ENCODE measurements at regions not wholly inside any gene's neighbourhood (a gene's known extent, or its start where the extent isn't known, plus 50 kb on each side); places are given as distances from the start of the nearest gene placed in this dataset.

- no peaks in the 10 kb centered on the region for H3K79me2 ChIP-seq (ENCODE audit: insufficient read depth, low read depth)
- H3K36me3 ChIP-seq (ENCODE audit: insufficient read depth): no peaks in the 10 kb centered on the region
- peaks cover 6% of the 10 kb centered on the region for H3K4me1 ChIP-seq (ENCODE audit: low read depth, poor library complexity, severe bottlenecking)
- no peak overlapping the region for H3K4me2 ChIP-seq
- H3K27ac ChIP-seq: no peak overlapping the region
- no peaks in the 10 kb centered on the region for H4K20me1 ChIP-seq (ENCODE audit: insufficient read depth)
- TF ChIP-seq, protein P1, sequence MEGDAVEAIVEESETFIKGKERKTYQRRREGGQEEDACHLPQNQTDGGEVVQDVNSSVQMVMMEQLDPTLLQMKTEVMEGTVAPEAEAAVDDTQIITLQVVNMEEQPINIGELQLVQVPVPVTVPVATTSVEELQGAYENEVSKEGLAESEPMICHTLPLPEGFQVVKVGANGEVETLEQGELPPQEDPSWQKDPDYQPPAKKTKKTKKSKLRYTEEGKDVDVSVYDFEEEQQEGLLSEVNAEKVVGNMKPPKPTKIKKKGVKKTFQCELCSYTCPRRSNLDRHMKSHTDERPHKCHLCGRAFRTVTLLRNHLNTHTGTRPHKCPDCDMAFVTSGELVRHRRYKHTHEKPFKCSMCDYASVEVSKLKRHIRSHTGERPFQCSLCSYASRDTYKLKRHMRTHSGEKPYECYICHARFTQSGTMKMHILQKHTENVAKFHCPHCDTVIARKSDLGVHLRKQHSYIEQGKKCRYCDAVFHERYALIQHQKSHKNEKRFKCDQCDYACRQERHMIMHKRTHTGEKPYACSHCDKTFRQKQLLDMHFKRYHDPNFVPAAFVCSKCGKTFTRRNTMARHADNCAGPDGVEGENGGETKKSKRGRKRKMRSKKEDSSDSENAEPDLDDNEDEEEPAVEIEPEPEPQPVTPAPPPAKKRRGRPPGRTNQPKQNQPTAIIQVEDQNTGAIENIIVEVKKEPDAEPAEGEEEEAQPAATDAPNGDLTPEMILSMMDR (conservative IDR thresholded peaks at IDR 0.05; ENCODE audit: low read depth, low read length): no peak
- no peak overlapping the region for H3K4me3 ChIP-seq (IDR thresholded peaks at IDR 0.05; ENCODE audit: insufficient read depth, low read depth, low read length)
- H3K9ac ChIP-seq: no peak overlapping the region
- peak overlapping the region; percentile 52; the same call in 1 of the 2 replicates for H2AFZ ChIP-seq (ENCODE audit: low read depth)
- no peaks in the 10 kb centered on the region for H3K27me3 ChIP-seq (ENCODE audit: insufficient read depth, low read depth)
Measured at GRCh38 chr1:221874285-221875003, 132.6 kb upstream of the DUSP10 start.

GRCh38 chr1:221873673-221874072 lies 131.8 kb upstream of the DUSP10 start:
- Histone ChIP-seq H3K9ac (no peak overlapping the region), H2AFZ (ENCODE audit: low read depth) (no peak overlapping the region)

DNA sequence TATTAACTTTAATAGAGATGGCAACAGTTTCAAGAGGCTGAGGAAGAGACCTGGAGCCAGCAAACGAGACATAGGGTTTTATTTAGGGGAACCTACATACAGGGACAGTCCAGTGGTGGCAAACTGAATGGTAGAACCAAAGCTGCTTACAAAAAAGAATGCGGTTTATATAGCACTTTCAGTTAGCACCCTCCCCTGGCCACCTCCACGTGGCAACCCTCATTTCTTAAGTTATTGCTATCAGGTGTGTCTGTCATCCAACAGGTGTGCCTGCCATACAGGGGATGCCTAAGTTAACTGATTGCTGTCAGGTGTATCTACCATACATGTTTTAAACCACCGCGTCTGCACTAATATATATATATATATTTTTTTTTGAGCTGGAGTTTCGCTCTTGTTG lies 129.2 kb upstream of the DUSP10 start:
- TF ChIP-seq, protein P1 (conservative IDR thresholded peaks at IDR 0.05; ENCODE audit: low read depth, low read length): no peak
- peaks cover 6% of the 10 kb centered on the region for H3K4me1 ChIP-seq (ENCODE audit: low read depth, poor library complexity, severe bottlenecking)
- no peaks in the 10 kb centered on the region for H3K79me2 ChIP-seq (ENCODE audit: insufficient read depth, low read depth)
- H3K9ac ChIP-seq: no peak overlapping the region
- no peaks in the 10 kb centered on the region for H4K20me1 ChIP-seq (ENCODE audit: insufficient read depth)
- H3K4me3 ChIP-seq (IDR thresholded peaks at IDR 0.05; ENCODE audit: insufficient read depth, low read depth, low read length): no peak overlapping the region
- H3K27ac ChIP-seq: no peak overlapping the region
- no peak overlapping the region for H2AFZ ChIP-seq (ENCODE audit: low read depth)
- H3K4me2 ChIP-seq: no peak overlapping the region
- no peaks in the 10 kb centered on the region for H3K27me3 ChIP-seq (ENCODE audit: insufficient read depth, low read depth)
- no peaks in the 10 kb centered on the region for H3K36me3 ChIP-seq (ENCODE audit: insufficient read depth)

More at GRCh38 chr1:221873673-221874072, 131.8 kb upstream of the DUSP10 start:
- no peak overlapping the region for H3K4me3 ChIP-seq (IDR thresholded peaks at IDR 0.05; ENCODE audit: insufficient read depth, low read depth, low read length)
- H3K27ac ChIP-seq: no peak overlapping the region
- H3K4me1 ChIP-seq (ENCODE audit: low read depth, poor library complexity, severe bottlenecking): peaks cover 6% of the 10 kb centered on the region
- TF ChIP-seq, protein P1 (conservative IDR thresholded peaks at IDR 0.05; ENCODE audit: low read depth, low read length): no peak
- no peaks in the 10 kb centered on the region for H4K20me1 ChIP-seq (ENCODE audit: insufficient read depth)
- H3K4me2 ChIP-seq: no peak overlapping the region
- H3K79me2 ChIP-seq (ENCODE audit: insufficient read depth, low read depth): no peaks in the 10 kb centered on the region
- no peaks in the 10 kb centered on the region for H3K27me3 ChIP-seq (ENCODE audit: insufficient read depth, low read depth)
- H3K36me3 ChIP-seq (ENCODE audit: insufficient read depth): no peaks in the 10 kb centered on the region

GRCh38 chr1:221869779-221870178 lies 127.9 kb upstream of the DUSP10 start:
- no peak overlapping the region for H3K9ac ChIP-seq
- no peak overlapping the region for H3K4me2 ChIP-seq
- H3K27me3 ChIP-seq (ENCODE audit: insufficient read depth, low read depth): no peaks in the 10 kb centered on the region
- H4K20me1 ChIP-seq (ENCODE audit: insufficient read depth): no peaks in the 10 kb centered on the region
- H2AFZ ChIP-seq (ENCODE audit: low read depth): no peak overlapping the region
- H3K4me1 ChIP-seq (ENCODE audit: low read depth, poor library complexity, severe bottlenecking): peaks cover 5% of the 10 kb centered on the region
- no peaks in the 10 kb centered on the region for H3K36me3 ChIP-seq (ENCODE audit: insufficient read depth)
- TF ChIP-seq, protein P1 (conservative IDR thresholded peaks at IDR 0.05; ENCODE audit: low read depth, low read length): no peak
- H3K27ac ChIP-seq: no peak overlapping the region
- H3K79me2 ChIP-seq (ENCODE audit: insufficient read depth, low read depth): no peaks in the 10 kb centered on the region
- H3K4me3 ChIP-seq (IDR thresholded peaks at IDR 0.05; ENCODE audit: insufficient read depth, low read depth, low read length): no peak overlapping the region

Measured in KMS-11 (cell line).